A549 (cell line): ENCODE measurements at regions not wholly inside any gene's neighbourhood (a gene's known extent, or its start where the extent isn't known, plus 50 kb on each side); places are given as distances from the start of the nearest gene placed in this dataset.

Experiments
- ATAC-seq, 2 experiments: fragments of 200-7000 bp in 1 of 2; fragments of >200 bp in 1 of 2; cut with Nextera tagmentation in 1 of 2; cut with Tn5 transposase in 1 of 2; 3 replicates each; pipeline versions ENCODE4 v1.8.0 to v1.9.1; 2018 to 2020; ENCODE audit warnings: mild to moderate bottlenecking in 1 of 2, moderate library complexity in 1 of 2
- CTCF ChIA-PET: fragments of 300-600 bp; sonication (Branson Sonifier 250); formaldehyde crosslinking; extraction: SDS; loops from one replicate; lab custom pipeline; 2021; ENCODE audit warnings: antibody characterized with exemption, inconsistent platforms; lab: Yijun Ruan, JAX
- POLR2A ChIA-PET: fragments of 350-600 bp; formaldehyde crosslinking; extraction: SDS; loops from one replicate; lab custom pipeline; 2021; ENCODE audit warnings: antibody characterized with exemption, inconsistent platforms; lab: Yijun Ruan, JAX
- DNase-seq, 2 experiments: peaks; one replicate each; pipeline versions ENCODE4 v3.0.0 to v3.0.0-alpha.2; 2011 to 2016; ENCODE audit warnings: low read depth in 1 of 2, low spot score in 1 of 2
- FAIRE-seq: peaks from 2 replicates; lab custom pipeline; 2011; peaks lifted over from hg19 to GRCh38; lab: Jason Lieb, UNC
- H3K27ac ChIP-seq, 2 experiments: fragments of >200 bp; sonication (Bioruptor Twin); formaldehyde crosslinking; 3 replicates each; pipeline ENCODE4 v1.5.1; 2016 to 2017
- H3K4me1 ChIP-seq: fragments of >200 bp; sonication (Bioruptor Twin); formaldehyde crosslinking; 3 replicates; pipeline ENCODE4 v1.6.1; 2016
- H3K4me2 ChIP-seq: fragments of >200 bp; sonication (Bioruptor Twin); formaldehyde crosslinking; 3 replicates; pipeline ENCODE4 v1.6.1; 2016
- H3K4me3 ChIP-seq: fragments of >200 bp; sonication (Bioruptor Twin); formaldehyde crosslinking; 3 replicates; pipeline ENCODE4 v1.5.1; 2016
- H3K9me3 ChIP-seq: fragments of >200 bp; sonication (Bioruptor Twin); formaldehyde crosslinking; 3 replicates; pipeline ENCODE4 v1.6.1; 2016
- CHD2 ChIP-seq: fragments of 150-350 bp; IDR thresholded peaks from 2 replicates; pipeline ENCODE4 v1.6.1; 2014; ENCODE audit warnings: low read length; ENCODE audit not compliant: partially characterized antibody
- EHMT2 ChIP-seq: fragments of 200-600 bp; sonication (generic); IDR thresholded peaks from 2 replicates; pipeline ENCODE4 v1.6.1; 2016; ENCODE audit warnings: antibody characterized with exemption, low read depth, mild to moderate bottlenecking, moderate library complexity
- EP300 ChIP-seq, 2 experiments: fragments of >200 bp; sonication (Bioruptor Twin); formaldehyde crosslinking; IDR thresholded peaks; 2 replicates in 1 of 2; 3 replicates in 1 of 2; pipeline ENCODE4 v1.6.1; 2016 to 2017
- ESRRA ChIP-seq: fragments of 150-350 bp; IDR thresholded peaks from 2 replicates; pipeline ENCODE4 v1.6.1; 2014; ENCODE audit warnings: mild to moderate bottlenecking, low read length, borderline replicate concordance
- FOSB ChIP-seq: fragments of 250-450 bp; sonication (Bioruptor Pico); IDR thresholded peaks from 2 replicates; pipeline ENCODE4 v1.5.0; 2020; ENCODE audit warnings: mild to moderate bottlenecking, moderate library complexity
- FOSL2 ChIP-seq, 2 experiments: fragments of 450-650 bp in 1 of 2; fragments of >200 bp in 1 of 2; sonication (Bioruptor Twin) in 1 of 2; formaldehyde crosslinking; IDR thresholded peaks; 2 replicates each; pipeline versions ENCODE4 v1.5.0 to v1.6.1; 2016 to 2020; ENCODE audit warnings: mild to moderate bottlenecking in 1 of 2, moderate library complexity in 1 of 2
- FOXS1 ChIP-seq: fragments of 250-450 bp; sonication (Bioruptor Pico); IDR thresholded peaks from 2 replicates; pipeline ENCODE4 v1.5.0; 2020; ENCODE audit warnings: mild to moderate bottlenecking, moderate library complexity
- HEYL ChIP-seq: fragments of 250-450 bp; sonication (Bioruptor Pico); IDR thresholded peaks from 2 replicates; pipeline ENCODE4 v1.8.0; 2021; ENCODE audit warnings: mild to moderate bottlenecking, moderate library complexity
- HOXB13 ChIP-seq: fragments of 250-450 bp; sonication (Bioruptor Pico); IDR thresholded peaks from 2 replicates; pipeline ENCODE4 v1.5.0; 2020; ENCODE audit warnings: low read depth, mild to moderate bottlenecking, moderate library complexity
- JUNB ChIP-seq: fragments of >200 bp; sonication (Bioruptor Twin); formaldehyde crosslinking; IDR thresholded peaks from 2 replicates; pipeline ENCODE4 v1.6.1; 2016
- MAFK ChIP-seq: fragments of 450-650 bp; IDR thresholded peaks from 2 replicates; pipeline ENCODE4 v1.6.1; 2014; ENCODE audit not compliant: partially characterized antibody
- MAZ ChIP-seq: fragments of 150-350 bp; IDR thresholded peaks from 2 replicates; pipeline ENCODE4 v1.6.1; 2014; ENCODE audit warnings: antibody characterized with exemption, low read depth, low read length, borderline replicate concordance
- NFE2L2 ChIP-seq: fragments of 150-350 bp; conservative IDR thresholded peaks from 2 replicates; pipeline ENCODE4 v1.6.1; 2014; ENCODE audit warnings: low read length
- NPAS2 ChIP-seq: fragments of 250-450 bp; sonication (Bioruptor Pico); IDR thresholded peaks from 2 replicates; pipeline ENCODE4 v1.8.0; 2022; ENCODE audit warnings: mild to moderate bottlenecking, moderate library complexity, borderline replicate concordance
- NR3C1 ChIP-seq: fragments of >200 bp; sonication (Bioruptor Twin); formaldehyde crosslinking; IDR thresholded peaks from 3 replicates; pipeline ENCODE4 v1.6.1; 2017
- PHF8 ChIP-seq: fragments of 200-600 bp; sonication (generic); IDR thresholded peaks from 2 replicates; pipeline ENCODE4 v1.6.1; 2016; ENCODE audit warnings: low read depth, mild to moderate bottlenecking, antibody characterized with exemption, moderate library complexity, borderline replicate concordance
- RFX5 ChIP-seq: fragments of 450-650 bp; IDR thresholded peaks from 2 replicates; pipeline ENCODE4 v1.7.1; 2014; ENCODE audit warnings: antibody characterized with exemption, mild to moderate bottlenecking, moderate library complexity
- SMC3 ChIP-seq: fragments of >200 bp; sonication (Bioruptor Twin); formaldehyde crosslinking; IDR thresholded peaks from 3 replicates; pipeline ENCODE4 v1.6.1; 2018; ENCODE audit warnings: inconsistent platforms
- TP53 ChIP-seq: fragments of 250-450 bp; sonication (Bioruptor Pico); IDR thresholded peaks from 2 replicates; pipeline ENCODE4 v1.5.0; 2021; ENCODE audit warnings: mild to moderate bottlenecking, moderate library complexity
- ZFP36 ChIP-seq: fragments of 450-650 bp; IDR thresholded peaks from 2 replicates; pipeline ENCODE4 v1.6.1; 2014; ENCODE audit warnings: borderline replicate concordance; ENCODE audit not compliant: partially characterized antibody
- ZNF302 ChIP-seq: fragments of 250-450 bp; sonication (Bioruptor Pico); IDR thresholded peaks from 2 replicates; pipeline ENCODE4 v1.9.0; 2021; ENCODE audit warnings: inconsistent platforms, mild to moderate bottlenecking, moderate library complexity
- whole genome bisulfite sequencing: methylation state at CpG from one replicate; pipeline ENCODE4 v1.1.6; 2017; ENCODE audit errors: missing lambda C conversion rate; 5-methylcytosine and 5-hydroxymethylcytosine counted together
- TF ChIP-seq, protein P1 (sequence below): fragments of 250-450 bp; sonication (Bioruptor Pico); IDR thresholded peaks from 2 replicates; pipeline ENCODE4 v1.5.0; 2021; ENCODE audit warnings: mild to moderate bottlenecking, moderate library complexity, borderline replicate concordance

GRCh38 chr12:11561411-11561810 lies 88.1 kb upstream of the ETV6 start:
- FAIRE-seq, result no peak
- TF ChIP-seq CHD2 (no peak), NFE2L2 (no peak), ZNF302 (CRISPR knock-in tag) (no peak), JUNB (no peak), EHMT2 (no peak), FOSB (no peak), NR3C1 (no peak), HOXB13 (CRISPR knock-in tag) (no peak), ZFP36 (no peak)
- TF ChIP-seq, all 56 proteins: peak for 0
- Histone ChIP-seq H3K4me2 (peak overlapping the region; percentile 4; the same call in 1 of the 3 replicates), H3K27ac (no peak overlapping the region), H3K9me3 (no peaks in the 10 kb centered on the region), H3K4me3 (no peak overlapping the region), H3K4me1 (0 out of 3 replicates have a peak, but pooled peaks cover 4% of the 10 kb centered on the region)
- ChIA-PET CTCF (no interaction called here), POLR2A (no interaction called here)
- no peak for DNase-seq
- no peak for ATAC-seq

GRCh38 chr12:11563785-11564739 lies 85.4 kb upstream of the ETV6 start:
- ChIA-PET POLR2A (no interaction called here), CTCF (interaction anchor here (1.0 to 3.4 kb wide), 3 partner anchors 10 to 469 kb away, joined by 3 to 13 read pairs (median 5); no protein-coding TSS in a partner anchor)
- H3K27ac ChIP-seq, result no peak overlapping the region
- TF ChIP-seq MAZ, result no peak
- no peak for TF ChIP-seq ESRRA
- TF ChIP-seq PHF8, result no peak
- TF ChIP-seq, protein P1, sequence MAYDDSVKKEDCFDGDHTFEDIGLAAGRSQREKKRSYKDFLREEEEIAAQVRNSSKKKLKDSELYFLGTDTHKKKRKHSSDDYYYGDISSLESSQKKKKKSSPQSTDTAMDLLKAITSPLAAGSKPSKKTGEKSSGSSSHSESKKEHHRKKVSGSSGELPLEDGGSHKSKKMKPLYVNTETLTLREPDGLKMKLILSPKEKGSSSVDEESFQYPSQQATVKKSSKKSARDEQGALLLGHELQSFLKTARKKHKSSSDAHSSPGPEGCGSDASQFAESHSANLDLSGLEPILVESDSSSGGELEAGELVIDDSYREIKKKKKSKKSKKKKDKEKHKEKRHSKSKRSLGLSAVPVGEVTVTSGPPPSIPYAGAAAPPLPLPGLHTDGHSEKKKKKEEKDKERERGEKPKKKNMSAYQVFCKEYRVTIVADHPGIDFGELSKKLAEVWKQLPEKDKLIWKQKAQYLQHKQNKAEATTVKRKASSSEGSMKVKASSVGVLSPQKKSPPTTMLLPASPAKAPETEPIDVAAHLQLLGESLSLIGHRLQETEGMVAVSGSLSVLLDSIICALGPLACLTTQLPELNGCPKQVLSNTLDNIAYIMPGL (CRISPR knock-in tag), result no peak
- TF ChIP-seq EHMT2, result no peak
- TF ChIP-seq FOXS1 (CRISPR knock-in tag), result no peak
- TF ChIP-seq SMC3, result no peak
- DNase-seq (no peak), ATAC-seq (no peak), FAIRE-seq (no peak)
- 69% methylated on average over 10 of the region's 10 CpGs for WGBS
- no peaks in the 10 kb centered on the region for H3K9me3 ChIP-seq
- no peak overlapping the region for H3K4me3 ChIP-seq
- no peak overlapping the region for H3K4me2 ChIP-seq
- 0 out of 3 replicates have a peak, but pooled peaks cover 4% of the 10 kb centered on the region for H3K4me1 ChIP-seq

DNA sequence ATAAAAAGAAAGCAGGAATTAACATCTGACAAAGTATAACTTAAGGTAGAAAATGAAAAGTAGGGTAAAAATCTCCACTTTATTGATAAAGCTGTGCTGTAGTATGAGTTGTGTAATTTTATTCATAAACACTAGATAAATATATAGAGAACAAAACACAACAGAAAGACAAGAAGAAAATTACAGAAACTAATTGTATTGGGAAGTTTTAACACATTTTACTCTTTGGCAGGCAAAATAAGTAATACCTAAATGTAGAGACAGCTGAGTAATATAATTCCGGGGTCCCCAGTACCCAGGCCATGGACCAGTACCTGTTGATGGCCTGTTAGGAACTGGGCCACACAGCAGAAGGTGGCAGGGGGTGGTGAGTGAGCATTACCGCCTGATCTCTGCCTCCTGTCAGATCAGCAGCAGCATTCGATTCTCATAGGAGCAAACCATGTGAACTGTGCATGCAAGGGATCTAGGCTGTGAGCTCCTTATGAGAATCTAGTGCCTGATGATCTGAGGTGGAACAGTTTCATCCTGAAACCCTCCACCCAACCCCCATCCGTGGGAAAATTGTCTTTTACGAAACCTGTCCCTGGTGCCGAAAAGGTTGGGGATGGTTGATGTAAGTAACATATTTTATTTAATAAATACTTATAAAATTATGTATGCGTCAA lies 84.4 kb upstream of the ETV6 start:
- 68% methylated on average over 7 of the region's 7 CpGs for WGBS
- FAIRE-seq, result no peak

More for the DNA sequence above, 84.4 kb upstream of the ETV6 start:
- POLR2A ChIA-PET, result no interaction called here
- H3K9me3 ChIP-seq, result no peaks in the 10 kb centered on the region
- no peak overlapping the region for H3K4me2 ChIP-seq
- TF ChIP-seq HEYL (CRISPR knock-in tag) (no peak), FOSB (no peak), RFX5 (no peak), FOXS1 (CRISPR knock-in tag) (no peak), EP300 (IDR thresholded peaks at IDR 0.05) (no peak), ZFP36 (no peak), TP53 (CRISPR knock-in tag) (no peak), MAFK (no peak), HOXB13 (CRISPR knock-in tag) (no peak), NPAS2 (CRISPR knock-in tag) (no peak), FOSL2 (IDR thresholded peaks at IDR 0.05) (no peak), FOSL2 (CRISPR knock-in tag; IDR thresholded peaks at IDR 0.05) (no peak), NFE2L2 (no peak)
- TF ChIP-seq, all 56 proteins: peak for 0
- ATAC-seq (no peak), DNase-seq (no peak)
- Histone ChIP-seq H3K4me3 (no peak overlapping the region), H3K27ac (no peak overlapping the region), H3K4me1 (0 out of 3 replicates have a peak, but pooled peaks cover 4% of the 10 kb centered on the region)
- CTCF ChIA-PET, result interaction anchor here (3.4 kb wide), 1 partner anchor 468 kb away, joined by 13 read pairs; no protein-coding TSS in a partner anchor
